ENCODE measurements at regions not wholly inside any gene's neighbourhood (a gene's known extent, or its start where the extent isn't known, plus 50 kb on each side); places are given as distances from the start of the nearest gene placed in this dataset.
"Not testable (repeated sequence)": the region's sequence is repeated elsewhere in the genome, so short reads cannot be mapped to it uniquely, and the experiment has no call there.

GRCh38 chr7:113176180-113176579 lies 57.8 kb upstream of the SMIM30 start:
- TF ChIP-seq POLR2A (IDR thresholded peaks at IDR 0.05; ENCODE audit: low read length); GATA1 (IDR thresholded peaks at IDR 0.05; ENCODE audit: low read depth, low read length): not testable (repeated sequence)
